ENCODE measurements at regions not wholly inside any gene's neighbourhood (a gene's known extent, or its start where the extent isn't known, plus 50 kb on each side); places are given as distances from the start of the nearest gene placed in this dataset.

GRCh38 chr11:91653079-91653754 is 571.4 kb upstream of the FAT3 start:
- ATAC-seq (ENCODE audit: low read depth) (no peak), DNase-seq (no peak)
- Histone ChIP-seq H2AFZ (replicated peaks; ENCODE audit: low read length, poor library complexity) (no peak overlapping the region), H3K9me3 (ENCODE audit: control insufficient read depth, insufficient read depth, low read length) (peaks cover 3% of the 10 kb centered on the region), H3K4me3 (ENCODE audit: insufficient read depth, low read depth, low read length) (no peak overlapping the region), H4K91ac (ENCODE audit: insufficient read depth, low read depth, low read length) (no peak overlapping the region), H2BK5ac (ENCODE audit: low read depth, low read length, poor library complexity, severe bottlenecking) (no peak overlapping the region), H3K23ac (ENCODE audit: low read depth, low read length) (no peak overlapping the region), H2BK120ac (ENCODE audit: low read depth, low read length) (no peak overlapping the region), H3K4me2 (ENCODE audit: low read depth, low read length) (no peak overlapping the region), H2BK15ac (ENCODE audit: low read depth, low read length) (no peak overlapping the region), H3K18ac (ENCODE audit: low read depth, low read length) (no peak overlapping the region), H3K4me1 (ENCODE audit: control insufficient read depth, insufficient read depth, low read length) (no peaks in the 10 kb centered on the region), H3K79me1 (ENCODE audit: low read depth in 1 of 2, low read length in 2 of 2) (no peaks in the 10 kb centered on the region), H4K5ac (ENCODE audit: low read depth, low read length) (no peak overlapping the region), H3K9ac (ENCODE audit: low read depth, low read length) (no peak overlapping the region), H3K9me1 (ENCODE audit: insufficient read depth, low read length) (no peaks in the 10 kb centered on the region), H2AK5ac (ENCODE audit: low read depth, low read length) (no peak overlapping the region), H3K14ac (replicated peaks; ENCODE audit: low read depth, low read length) (no peak overlapping the region), H3K27me3 (ENCODE audit: control insufficient read depth, insufficient read depth, low read length) (no peaks in the 10 kb centered on the region), H4K20me1 (ENCODE audit: insufficient read depth, low read length) (no peaks in the 10 kb centered on the region), H4K8ac (ENCODE audit: low read depth in 2 of 2, low read length in 2 of 2) (no peak overlapping the region), H3K4ac (ENCODE audit: low read depth, low read length) (no peak overlapping the region), H2AK9ac (replicated peaks; ENCODE audit: low read depth, low read length, poor library complexity) (no peak overlapping the region), H3K36me3 (ENCODE audit: control insufficient read depth, insufficient read depth, low read length) (no peaks in the 10 kb centered on the region), H3K27ac (ENCODE audit: insufficient read depth, low read length) (no peak overlapping the region), H3K56ac (ENCODE audit: extremely low read depth, insufficient read depth, low read length) (no peak overlapping the region), H2BK20ac (ENCODE audit: low read depth, low read length) (no peak overlapping the region)
- dilution Hi-C loops (cut with HindIII; ENCODE audit: low sequenced_read_pairs, unreplicated experiment): no loop called here
- ChIA-PET CTCF (no interaction called here), POLR2A (ENCODE audit: unreplicated experiment) (no interaction called here)
- BruUV-seq (replicated peaks): no TSS peak
- TF ChIP-seq CTCF (conservative IDR thresholded peaks at IDR 0.05; ENCODE audit: low read depth, low read length) (no peak), USF2 (IDR thresholded peaks at IDR 0.05; ENCODE audit: low read depth, low read length) (no peak), ELK1 (IDR thresholded peaks at IDR 0.05; ENCODE audit: borderline replicate concordance, low read depth, low read length) (no peak), BHLHE40 (IDR thresholded peaks at IDR 0.05; ENCODE audit: low read depth, low read length) (no peak), FOS (IDR thresholded peaks at IDR 0.05; ENCODE audit: low read depth, low read length) (no peak), MXI1 (IDR thresholded peaks at IDR 0.05; ENCODE audit: borderline replicate concordance, low read depth, low read length) (no peak), MAZ (IDR thresholded peaks at IDR 0.05; ENCODE audit: borderline replicate concordance, low read depth, low read length) (no peak), RAD21 (IDR thresholded peaks at IDR 0.05; ENCODE audit: low read length) (no peak), RFX5 (IDR thresholded peaks at IDR 0.05; ENCODE audit: low read depth, low read length) (no peak), POLR2A (IDR thresholded peaks at IDR 0.05; ENCODE audit: low read depth, low read length) (no peak), RCOR1 (IDR thresholded peaks at IDR 0.05; ENCODE audit: insufficient replicate concordance, low read length) (no peak), NFE2L2 (IDR thresholded peaks at IDR 0.05; ENCODE audit: low read depth, low read length) (no peak), CEBPB (IDR thresholded peaks at IDR 0.05; ENCODE audit: low read depth, low read length) (no peak), MAFK (IDR thresholded peaks at IDR 0.05; ENCODE audit: low read depth, low read length) (no peak), SMC3 (IDR thresholded peaks at IDR 0.05; ENCODE audit: low read depth, low read length) (no peak), CHD1 (IDR thresholded peaks at IDR 0.05; ENCODE audit: low read depth, low read length) (no peak)
- in situ Hi-C loops (cut with MboI; ENCODE audit: low sequenced_read_pairs): no loop called here
- no CpG with 5 or more reads among the region's 2 CpGs for WGBS, 2 experiments (ENCODE audit: extremely low coverage in 2 of 2, insufficient read length in 1 of 2)
- intact Hi-C loops (cut with micrococcal nuclease): no loop called here

All from IMR-90 (cell line).